Activated naive CD8-positive, alpha-beta T cell (primary cell): ENCODE measurements at regions not wholly inside any gene's neighbourhood (a gene's known extent, or its start where the extent isn't known, plus 50 kb on each side); places are given as distances from the start of the nearest gene placed in this dataset.
A peak's percentile ranks its signal among the peaks of the same experiment; 100 is the strongest.
"Not testable (repeated sequence)": the region's sequence is repeated elsewhere in the genome, so short reads cannot be mapped to it uniquely, and the experiment has no call there.

Experiments used
- H3K27ac Mint-ChIP-seq: one replicate; pipeline ENCODE4 v1.8.0; 2021; ENCODE audit warnings: mixed read lengths
- H3K27me3 Mint-ChIP-seq: one replicate; pipeline ENCODE4 v1.8.0; 2021; ENCODE audit warnings: mixed read lengths
- H3K36me3 Mint-ChIP-seq: one replicate; pipeline ENCODE4 v1.8.0; 2021; ENCODE audit warnings: mixed read lengths
- H3K4me1 Mint-ChIP-seq: one replicate; pipeline ENCODE4 v1.8.0; 2021; ENCODE audit warnings: low read depth, mixed read lengths
- H3K4me3 Mint-ChIP-seq: one replicate; pipeline ENCODE4 v1.8.0; 2021; ENCODE audit warnings: mild to moderate bottlenecking, mixed read lengths
- H3K9me3 Mint-ChIP-seq: one replicate; pipeline ENCODE4 v1.8.0; 2021; ENCODE audit warnings: low read depth, mixed read lengths

DNA sequence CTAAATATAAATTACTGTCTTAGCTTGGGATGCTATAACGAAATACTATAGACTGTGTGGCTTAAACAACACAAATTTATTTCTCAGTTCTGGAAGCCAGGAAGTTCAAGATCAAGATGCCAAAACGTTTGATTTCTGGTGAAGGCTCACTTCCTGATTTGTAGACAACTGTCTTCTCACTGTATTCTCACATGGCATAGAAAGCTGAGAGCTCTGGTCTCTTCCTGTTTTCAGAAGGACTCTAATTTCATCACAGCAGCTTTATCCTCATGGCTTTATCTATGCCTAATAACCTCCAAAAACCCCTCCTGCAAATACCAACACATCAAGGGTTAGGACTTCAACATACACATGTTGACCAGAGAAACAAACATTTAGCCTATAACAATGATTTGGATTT lies 1795.5 kb downstream of the MRPL39 start:
- peak overlapping the region; percentile 12 for H3K27ac Mint-ChIP-seq
- no peak overlapping the region for H3K4me3 Mint-ChIP-seq
- H3K36me3 Mint-ChIP-seq, result no peaks in the 10 kb centered on the region
- H3K4me1 Mint-ChIP-seq, result peaks cover 11% of the 10 kb centered on the region
- no peaks in the 10 kb centered on the region for H3K9me3 Mint-ChIP-seq
- H3K27me3 Mint-ChIP-seq, result no peaks in the 10 kb centered on the region

DNA sequence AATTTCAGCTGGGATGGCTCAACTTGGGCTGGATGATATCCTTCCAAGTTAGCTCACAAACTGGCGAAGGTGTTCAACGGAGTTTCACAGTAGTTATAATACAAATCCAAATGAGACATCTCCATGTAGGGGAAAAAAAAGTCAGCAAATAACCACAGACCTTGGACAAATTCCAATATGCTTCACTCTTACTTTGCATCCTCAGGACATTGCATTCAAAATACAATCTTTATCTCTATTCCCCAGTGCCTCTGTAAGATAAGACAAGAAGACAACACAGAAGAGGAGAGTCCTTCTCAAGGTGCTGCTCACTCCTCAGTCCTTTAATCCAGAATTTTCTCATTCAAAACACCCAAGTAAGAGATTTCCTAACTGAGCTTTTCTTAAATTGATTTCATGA lies 1797.7 kb downstream of the MRPL39 start:
- Mint-ChIP-seq H3K4me1 (peaks cover 11% of the 10 kb centered on the region), H3K36me3 (no peaks in the 10 kb centered on the region), H3K4me3 (no peak overlapping the region), H3K9me3 (no peaks in the 10 kb centered on the region), H3K27me3 (peaks cover 2% of the 10 kb centered on the region), H3K27ac (no peak overlapping the region)

GRCh38 chr21:23806966-23807548 lies 1800.2 kb downstream of the MRPL39 start:
- not testable (repeated sequence) for H3K27me3 Mint-ChIP-seq, H3K27ac Mint-ChIP-seq, H3K9me3 Mint-ChIP-seq, H3K4me3 Mint-ChIP-seq, H3K4me1 Mint-ChIP-seq, H3K36me3 Mint-ChIP-seq

DNA sequence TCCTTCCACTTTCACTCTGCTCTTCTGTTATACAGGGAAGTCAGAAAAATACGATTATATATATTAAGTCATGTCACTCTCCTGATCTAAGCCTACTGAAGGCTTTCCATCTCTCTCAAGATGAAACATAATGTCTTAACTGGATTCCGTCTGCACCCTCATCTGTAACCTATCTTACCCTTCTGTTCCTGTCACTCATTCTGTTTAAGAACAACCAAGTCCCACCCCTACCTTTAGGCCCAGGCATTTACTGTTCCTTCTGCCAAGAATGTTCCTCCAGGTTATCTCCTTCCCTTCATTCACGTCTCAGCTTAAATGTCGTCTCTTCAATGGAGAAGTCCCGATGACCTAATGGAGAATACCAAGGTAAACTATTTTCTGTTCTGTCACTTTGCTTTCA lies 1802.4 kb downstream of the MRPL39 start:
- Mint-ChIP-seq H3K9me3 (no peaks in the 10 kb centered on the region), H3K27ac (no peak overlapping the region), H3K27me3 (peaks cover 2% of the 10 kb centered on the region), H3K4me1 (peaks cover 3% of the 10 kb centered on the region), H3K36me3 (no peaks in the 10 kb centered on the region), H3K4me3 (no peak overlapping the region)

DNA sequence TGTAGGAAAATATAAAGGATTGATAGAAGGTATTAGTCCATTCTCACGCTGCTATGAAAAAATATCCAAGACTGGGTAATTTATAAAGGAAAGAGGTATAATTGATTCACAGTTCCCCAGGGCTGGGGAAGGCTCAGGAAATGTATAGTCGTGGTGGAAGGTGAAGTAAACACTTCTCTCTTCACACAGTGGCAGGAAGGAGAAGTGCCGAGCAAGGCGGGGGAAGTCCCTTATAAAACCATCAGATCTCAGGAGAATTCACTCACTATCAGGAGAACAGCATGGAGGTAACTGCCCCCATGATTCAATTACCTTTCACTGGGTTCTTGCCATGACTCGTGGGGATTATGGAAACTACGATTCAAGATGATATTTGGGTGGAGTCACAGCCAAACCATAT lies 1806.0 kb downstream of the MRPL39 start:
- Mint-ChIP-seq H3K36me3 (no peaks in the 10 kb centered on the region), H3K4me3 (no peak overlapping the region), H3K9me3 (no peaks in the 10 kb centered on the region), H3K27ac (no peak overlapping the region), H3K27me3 (peaks cover 2% of the 10 kb centered on the region), H3K4me1 (peaks cover 3% of the 10 kb centered on the region)

- Mint-ChIP-seq H3K27me3 (no peaks in the 10 kb centered on the region), H3K36me3 (no peaks in the 10 kb centered on the region), H3K9me3 (no peaks in the 10 kb centered on the region), H3K4me3 (no peak overlapping the region), H3K4me1 (peaks cover 3% of the 10 kb centered on the region), H3K27ac (no peak overlapping the region)
Observed at GRCh38 chr21:23799376-23799775, 1807.9 kb downstream of the MRPL39 start.

GRCh38 chr21:23792300-23792699 lies 1815.0 kb downstream of the MRPL39 start:
- H3K36me3 Mint-ChIP-seq, result no peaks in the 10 kb centered on the region
- no peaks in the 10 kb centered on the region for H3K27me3 Mint-ChIP-seq
- no peak overlapping the region for H3K4me3 Mint-ChIP-seq
- H3K9me3 Mint-ChIP-seq, result no peaks in the 10 kb centered on the region
- no peak overlapping the region for H3K27ac Mint-ChIP-seq
- no peaks in the 10 kb centered on the region for H3K4me1 Mint-ChIP-seq

DNA sequence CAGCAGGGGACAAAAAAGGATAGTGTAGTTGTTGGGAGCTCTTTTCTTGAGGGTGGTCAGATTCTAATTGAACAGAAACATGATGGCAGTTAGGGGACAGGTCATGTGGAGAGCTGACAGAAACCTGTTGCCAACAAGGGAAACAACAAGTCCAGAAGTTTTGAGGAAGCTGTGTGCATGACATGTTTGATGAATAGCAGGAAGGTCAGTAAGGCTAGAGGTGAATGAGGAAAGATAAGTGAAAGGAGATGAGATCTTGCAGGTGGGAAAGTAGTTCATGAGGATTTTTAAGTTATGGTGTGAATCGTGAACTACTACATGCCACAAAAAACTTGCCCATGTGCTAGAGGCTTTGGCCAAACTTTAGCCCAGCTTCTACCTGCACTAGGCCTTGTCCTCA lies 1817.4 kb downstream of the MRPL39 start:
- H3K27me3 Mint-ChIP-seq, result no peaks in the 10 kb centered on the region
- no peak overlapping the region for H3K27ac Mint-ChIP-seq
- H3K4me3 Mint-ChIP-seq, result no peak overlapping the region
- H3K4me1 Mint-ChIP-seq, result no peaks in the 10 kb centered on the region
- no peaks in the 10 kb centered on the region for H3K36me3 Mint-ChIP-seq
- no peaks in the 10 kb centered on the region for H3K9me3 Mint-ChIP-seq

GRCh38 chr21:23780326-23780725 lies 1827.0 kb downstream of the MRPL39 start:
- H3K36me3 Mint-ChIP-seq, result no peaks in the 10 kb centered on the region
- H3K9me3 Mint-ChIP-seq, result no peaks in the 10 kb centered on the region
- no peaks in the 10 kb centered on the region for H3K4me1 Mint-ChIP-seq
- H3K27me3 Mint-ChIP-seq, result peaks cover 4% of the 10 kb centered on the region
- no peak overlapping the region for H3K4me3 Mint-ChIP-seq
- no peak overlapping the region for H3K27ac Mint-ChIP-seq

GRCh38 chr21:23743821-23744220 lies 1863.5 kb downstream of the MRPL39 start:
- Mint-ChIP-seq H3K9me3 (no peaks in the 10 kb centered on the region), H3K4me3 (no peak overlapping the region), H3K27me3 (no peaks in the 10 kb centered on the region), H3K4me1 (no peaks in the 10 kb centered on the region), H3K27ac (no peak overlapping the region), H3K36me3 (no peaks in the 10 kb centered on the region)

GRCh38 chr21:23740463-23740862 lies 1866.8 kb downstream of the MRPL39 start:
- H3K4me1 Mint-ChIP-seq, result no peaks in the 10 kb centered on the region
- no peaks in the 10 kb centered on the region for H3K36me3 Mint-ChIP-seq
- no peaks in the 10 kb centered on the region for H3K27me3 Mint-ChIP-seq
- H3K27ac Mint-ChIP-seq, result no peak overlapping the region
- H3K9me3 Mint-ChIP-seq, result no peaks in the 10 kb centered on the region
- no peak overlapping the region for H3K4me3 Mint-ChIP-seq

GRCh38 chr21:23732776-23733175 lies 1874.5 kb downstream of the MRPL39 start:
- Mint-ChIP-seq H3K9me3 (no peaks in the 10 kb centered on the region), H3K36me3 (no peaks in the 10 kb centered on the region), H3K27me3 (no peaks in the 10 kb centered on the region), H3K4me3 (no peak overlapping the region), H3K27ac (no peak overlapping the region), H3K4me1 (no peaks in the 10 kb centered on the region)

- Mint-ChIP-seq H3K27ac (no peak overlapping the region), H3K36me3 (no peaks in the 10 kb centered on the region), H3K4me3 (no peak overlapping the region), H3K9me3 (no peaks in the 10 kb centered on the region), H3K27me3 (no peaks in the 10 kb centered on the region), H3K4me1 (no peaks in the 10 kb centered on the region)
Observed at GRCh38 chr21:23729331-23729730, 1878.0 kb downstream of the MRPL39 start.

DNA sequence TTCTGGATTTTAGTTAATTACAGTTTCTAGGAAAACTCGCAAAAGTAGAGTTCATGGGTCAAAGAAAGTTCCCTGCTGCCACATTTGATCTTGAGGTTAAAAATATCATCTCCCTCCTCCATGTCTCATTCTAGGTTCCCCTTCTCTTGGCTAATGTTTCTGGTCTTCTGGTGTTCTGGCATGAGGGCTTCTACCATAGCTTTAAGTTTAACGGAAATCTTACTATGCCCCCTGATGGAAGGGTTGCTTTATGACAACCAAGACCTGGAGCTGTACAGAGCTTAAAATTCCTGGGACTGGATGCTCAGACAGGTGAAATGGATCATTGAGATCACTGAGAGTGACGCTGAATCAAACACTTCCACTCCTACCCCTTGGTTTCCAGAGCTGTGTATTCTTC lies 1881.7 kb downstream of the MRPL39 start:
- Mint-ChIP-seq H3K9me3 (no peaks in the 10 kb centered on the region), H3K4me3 (no peak overlapping the region), H3K27ac (no peak overlapping the region), H3K4me1 (no peaks in the 10 kb centered on the region), H3K27me3 (peaks cover 2% of the 10 kb centered on the region), H3K36me3 (no peaks in the 10 kb centered on the region)

- H3K27me3 Mint-ChIP-seq, result peaks cover 5% of the 10 kb centered on the region
- H3K36me3 Mint-ChIP-seq, result no peaks in the 10 kb centered on the region
- no peak overlapping the region for H3K4me3 Mint-ChIP-seq
- no peaks in the 10 kb centered on the region for H3K4me1 Mint-ChIP-seq
- H3K9me3 Mint-ChIP-seq, result no peaks in the 10 kb centered on the region
- H3K27ac Mint-ChIP-seq, result no peak overlapping the region
Observed at GRCh38 chr21:23718446-23719285, 1888.6 kb downstream of the MRPL39 start.

DNA sequence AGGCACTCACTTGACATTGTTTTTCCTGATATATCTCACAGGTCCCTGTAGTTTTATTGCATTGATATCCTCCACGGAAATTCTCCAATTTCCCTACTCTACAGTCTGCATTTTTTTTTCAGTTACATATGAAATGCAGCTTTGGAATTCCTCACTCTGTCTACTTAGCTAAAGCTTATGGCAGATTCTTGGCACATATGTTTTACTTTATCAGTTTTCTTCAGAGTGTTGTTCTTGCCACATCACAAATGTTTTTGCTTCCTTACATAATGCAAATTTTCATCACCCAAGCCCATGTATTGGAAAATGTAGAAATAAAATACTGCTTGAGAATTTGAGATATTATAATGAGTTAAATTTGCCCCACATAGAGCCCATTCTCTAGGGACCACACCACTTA lies 1895.1 kb downstream of the MRPL39 start:
- Mint-ChIP-seq H3K36me3 (no peaks in the 10 kb centered on the region), H3K27ac (no peak overlapping the region), H3K9me3 (no peaks in the 10 kb centered on the region), H3K4me1 (no peaks in the 10 kb centered on the region), H3K4me3 (no peak overlapping the region), H3K27me3 (no peaks in the 10 kb centered on the region)
